ENCODE measurements at regions not wholly inside any gene's neighbourhood (a gene's known extent, or its start where the extent isn't known, plus 50 kb on each side); places are given as distances from the start of the nearest gene placed in this dataset.
A peak's percentile ranks its signal among the peaks of the same experiment; 100 is the strongest.
"Not testable (repeated sequence)": the region's sequence is repeated elsewhere in the genome, so short reads cannot be mapped to it uniquely, and the experiment has no call there.

GRCh38 chr10:130261766-130262165, 125.6 kb downstream of the GLRX3 start:
- no peak for DNase-seq (ENCODE audit: low read depth in 2 of 2)

- DNase-seq (ENCODE audit: low read depth in 2 of 2), result no peak
Observed at GRCh38 chr10:130263289-130263688, 127.1 kb downstream of the GLRX3 start.

- no peak for DNase-seq (ENCODE audit: low read depth in 2 of 2)
Observed at GRCh38 chr10:130265542-130265941, 129.4 kb downstream of the GLRX3 start.

- DNase-seq (ENCODE audit: low read depth in 2 of 2), result no peak
Observed at GRCh38 chr10:130282492-130283218, 146.5 kb downstream of the GLRX3 start.

GRCh38 chr10:130283219-130283545, 147.0 kb downstream of the GLRX3 start:
- DNase-seq (ENCODE audit: low read depth in 2 of 2), result no peak

GRCh38 chr10:130295761-130296160, 159.6 kb downstream of the GLRX3 start:
- DNase-seq (ENCODE audit: low read depth in 2 of 2), result not testable (repeated sequence)

GRCh38 chr10:130300608-130301020, 164.4 kb downstream of the GLRX3 start:
- DNase-seq (ENCODE audit: low read depth in 2 of 2), result no peak

GRCh38 chr10:130301021-130301892, 165.1 kb downstream of the GLRX3 start:
- peak in 1 of 2 donors; percentile 51 for DNase-seq (ENCODE audit: low read depth in 2 of 2)

GRCh38 chr10:130326954-130327353, 190.8 kb downstream of the GLRX3 start:
- DNase-seq (ENCODE audit: low read depth in 2 of 2), result no peak

- no peak for DNase-seq (ENCODE audit: low read depth in 2 of 2)
Observed at GRCh38 chr10:130329792-130330191, 193.6 kb downstream of the GLRX3 start.

- no peak for DNase-seq (ENCODE audit: low read depth in 2 of 2)
Observed at GRCh38 chr10:130333185-130333584, 197.0 kb downstream of the GLRX3 start.

GRCh38 chr10:130335336-130335735, 199.1 kb downstream of the GLRX3 start:
- DNase-seq (ENCODE audit: low read depth in 2 of 2), result no peak

GRCh38 chr10:130336617-130337304, 200.6 kb downstream of the GLRX3 start:
- no peak for DNase-seq (ENCODE audit: low read depth in 2 of 2)

GRCh38 chr10:130337305-130337640, 201.1 kb downstream of the GLRX3 start:
- DNase-seq (ENCODE audit: low read depth in 2 of 2), result no peak

- DNase-seq (ENCODE audit: low read depth in 2 of 2), result no peak
Observed at GRCh38 chr10:130337696-130338635, 201.8 kb downstream of the GLRX3 start.

- no peak for DNase-seq (ENCODE audit: low read depth in 2 of 2)
Observed at GRCh38 chr10:130338636-130339024, 202.4 kb downstream of the GLRX3 start.

- DNase-seq (ENCODE audit: low read depth in 2 of 2), result no peak
Observed at GRCh38 chr10:130339091-130339490, 202.9 kb downstream of the GLRX3 start.

- DNase-seq (ENCODE audit: low read depth in 2 of 2), result no peak
Observed at GRCh38 chr10:130339911-130340310, 203.7 kb downstream of the GLRX3 start.

- no peak for DNase-seq (ENCODE audit: low read depth in 2 of 2)
Observed at GRCh38 chr10:130340816-130341215, 204.6 kb downstream of the GLRX3 start.

- DNase-seq (ENCODE audit: low read depth in 2 of 2), result no peak
Observed at GRCh38 chr10:130341356-130341755, 205.2 kb downstream of the GLRX3 start.

GRCh38 chr10:130345728-130346127, 209.5 kb downstream of the GLRX3 start:
- no peak for DNase-seq (ENCODE audit: low read depth in 2 of 2)

- DNase-seq (ENCODE audit: low read depth in 2 of 2), result no peak
Observed at GRCh38 chr10:130350996-130351395, 214.8 kb downstream of the GLRX3 start.

All from activated CD8-positive, alpha-beta memory T cell treated with anti-CD3 and anti-CD28 coated beads for 4 hours (primary cell).